ENCODE measurements at regions not wholly inside any gene's neighbourhood (a gene's known extent, or its start where the extent isn't known, plus 50 kb on each side); places are given as distances from the start of the nearest gene placed in this dataset.

DNA sequence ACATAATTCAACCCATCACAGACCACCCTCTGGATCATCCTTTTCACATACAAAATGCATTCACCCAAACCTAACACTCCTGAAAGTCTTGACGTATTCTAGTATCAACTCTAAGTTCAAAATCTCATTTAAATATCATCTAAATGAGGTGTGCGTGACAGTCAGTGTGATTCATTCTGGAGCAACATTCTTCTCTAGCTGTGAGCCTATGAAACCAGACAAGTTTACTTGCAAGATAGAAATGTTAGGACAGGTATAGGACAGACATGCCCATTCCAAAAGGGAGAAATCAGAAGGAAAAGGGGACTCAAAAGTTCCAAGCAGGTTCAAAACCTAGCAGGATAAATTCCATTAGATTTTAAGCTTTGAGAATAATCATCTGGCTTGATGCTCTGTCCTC, 329.7 kb downstream of the CD83 start:
- Histone ChIP-seq H3K4me2 (ENCODE audit: low read length) (no peak overlapping the region), H3K27ac (ENCODE audit: low read depth, low read length) (no peak overlapping the region), H4K20me1 (ENCODE audit: control insufficient read depth, insufficient read depth, low read depth, low read length) (no peaks in the 10 kb centered on the region), H3K27me3 (ENCODE audit: control insufficient read depth, low read length) (no peaks in the 10 kb centered on the region), H3K4me3 (ENCODE audit: low read length) (no peak overlapping the region), H3K36me3 (ENCODE audit: control insufficient read depth, low read length) (no peaks in the 10 kb centered on the region), H3K9me2 (replicated peaks; ENCODE audit: control insufficient read depth, low read length) (no peaks in the 10 kb centered on the region), H3K4me1 (ENCODE audit: control insufficient read depth, low read length) (no peaks in the 10 kb centered on the region), H3F3A (ENCODE audit: control insufficient read depth, insufficient read depth) (no peaks in the 10 kb centered on the region), H3K9me3 (ENCODE audit: control insufficient read depth, insufficient read depth, low read length) (no peaks in the 10 kb centered on the region), H3K79me2 (ENCODE audit: control insufficient read depth, low read length) (no peaks in the 10 kb centered on the region)
- no peak for TF ChIP-seq EZH2phosphoT487 (IDR thresholded peaks at IDR 0.05; ENCODE audit: borderline replicate concordance, low read length)
- TF ChIP-seq, protein P1, sequence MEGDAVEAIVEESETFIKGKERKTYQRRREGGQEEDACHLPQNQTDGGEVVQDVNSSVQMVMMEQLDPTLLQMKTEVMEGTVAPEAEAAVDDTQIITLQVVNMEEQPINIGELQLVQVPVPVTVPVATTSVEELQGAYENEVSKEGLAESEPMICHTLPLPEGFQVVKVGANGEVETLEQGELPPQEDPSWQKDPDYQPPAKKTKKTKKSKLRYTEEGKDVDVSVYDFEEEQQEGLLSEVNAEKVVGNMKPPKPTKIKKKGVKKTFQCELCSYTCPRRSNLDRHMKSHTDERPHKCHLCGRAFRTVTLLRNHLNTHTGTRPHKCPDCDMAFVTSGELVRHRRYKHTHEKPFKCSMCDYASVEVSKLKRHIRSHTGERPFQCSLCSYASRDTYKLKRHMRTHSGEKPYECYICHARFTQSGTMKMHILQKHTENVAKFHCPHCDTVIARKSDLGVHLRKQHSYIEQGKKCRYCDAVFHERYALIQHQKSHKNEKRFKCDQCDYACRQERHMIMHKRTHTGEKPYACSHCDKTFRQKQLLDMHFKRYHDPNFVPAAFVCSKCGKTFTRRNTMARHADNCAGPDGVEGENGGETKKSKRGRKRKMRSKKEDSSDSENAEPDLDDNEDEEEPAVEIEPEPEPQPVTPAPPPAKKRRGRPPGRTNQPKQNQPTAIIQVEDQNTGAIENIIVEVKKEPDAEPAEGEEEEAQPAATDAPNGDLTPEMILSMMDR (IDR thresholded peaks at IDR 0.05; ENCODE audit: low read depth, low read length, poor library complexity, severe bottlenecking): no peak

DNA sequence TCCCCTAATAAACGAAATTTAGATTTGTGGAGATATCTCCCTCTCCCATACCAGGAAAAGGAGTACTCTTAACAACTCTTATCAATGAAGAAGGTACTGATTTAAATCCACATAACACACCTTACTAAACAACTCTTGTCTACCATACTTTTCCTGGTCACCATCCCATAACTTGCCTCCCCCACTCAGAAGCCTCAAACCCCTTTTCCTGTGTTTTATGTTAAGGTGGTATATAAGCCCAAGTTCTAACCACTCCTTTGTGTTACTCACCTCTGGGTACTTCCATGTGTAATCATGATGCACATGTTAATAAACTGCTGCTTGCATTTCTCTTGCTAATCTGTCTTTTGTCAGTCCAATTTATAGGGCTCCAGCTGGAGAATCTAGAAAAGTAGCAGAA, 330.7 kb downstream of the CD83 start:
- Histone ChIP-seq H3K36me3 (ENCODE audit: control insufficient read depth, low read length) (no peaks in the 10 kb centered on the region), H3K4me2 (ENCODE audit: low read length) (no peak overlapping the region), H3K27me3 (ENCODE audit: control insufficient read depth, low read length) (no peaks in the 10 kb centered on the region), H3K4me1 (ENCODE audit: control insufficient read depth, low read length) (no peaks in the 10 kb centered on the region), H3K27ac (ENCODE audit: low read depth, low read length) (no peak overlapping the region), H3K79me2 (ENCODE audit: control insufficient read depth, low read length) (no peaks in the 10 kb centered on the region), H3F3A (ENCODE audit: control insufficient read depth, insufficient read depth) (no peaks in the 10 kb centered on the region), H3K9me2 (replicated peaks; ENCODE audit: control insufficient read depth, low read length) (no peaks in the 10 kb centered on the region), H4K20me1 (ENCODE audit: control insufficient read depth, insufficient read depth, low read depth, low read length) (no peaks in the 10 kb centered on the region), H3K9me3 (ENCODE audit: control insufficient read depth, insufficient read depth, low read length) (no peaks in the 10 kb centered on the region), H3K4me3 (ENCODE audit: low read length) (no peak overlapping the region)
- TF ChIP-seq, protein P1 (IDR thresholded peaks at IDR 0.05; ENCODE audit: low read depth, low read length, poor library complexity, severe bottlenecking): no peak
- no peak for TF ChIP-seq EZH2phosphoT487 (IDR thresholded peaks at IDR 0.05; ENCODE audit: borderline replicate concordance, low read length)

DNA sequence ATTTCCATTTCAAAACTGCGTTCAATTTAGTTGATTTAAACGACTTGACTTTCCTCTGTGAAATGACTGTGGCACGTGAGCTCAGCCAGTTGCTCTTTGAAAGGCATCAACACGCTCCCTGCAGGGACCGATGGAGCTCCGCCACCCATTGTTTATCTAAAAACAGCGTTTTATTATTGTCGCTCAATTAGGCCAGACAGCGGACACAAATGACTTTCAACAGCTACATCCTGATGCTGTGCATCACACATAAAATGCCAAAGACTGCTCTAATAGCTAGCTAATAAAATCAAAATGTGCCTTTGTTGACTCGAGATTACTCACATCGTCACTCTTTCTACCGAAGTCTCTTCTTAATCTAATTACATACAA, 332.5 kb downstream of the CD83 start:
- Histone ChIP-seq H3K9me2 (replicated peaks; ENCODE audit: control insufficient read depth, low read length) (no peaks in the 10 kb centered on the region), H3K27ac (ENCODE audit: low read depth, low read length) (no peak overlapping the region), H3K4me3 (ENCODE audit: low read length) (no peak overlapping the region), H3K9me3 (ENCODE audit: control insufficient read depth, insufficient read depth, low read length) (no peaks in the 10 kb centered on the region), H3K4me1 (ENCODE audit: control insufficient read depth, low read length) (peaks cover 11% of the 10 kb centered on the region), H3K79me2 (ENCODE audit: control insufficient read depth, low read length) (no peaks in the 10 kb centered on the region), H3K27me3 (ENCODE audit: control insufficient read depth, low read length) (no peaks in the 10 kb centered on the region), H3F3A (ENCODE audit: control insufficient read depth, insufficient read depth) (no peaks in the 10 kb centered on the region), H4K20me1 (ENCODE audit: control insufficient read depth, insufficient read depth, low read depth, low read length) (no peaks in the 10 kb centered on the region), H3K4me2 (ENCODE audit: low read length) (no peak overlapping the region), H3K36me3 (ENCODE audit: control insufficient read depth, low read length) (no peaks in the 10 kb centered on the region)
- TF ChIP-seq, protein P1 (IDR thresholded peaks at IDR 0.05; ENCODE audit: low read depth, low read length, poor library complexity, severe bottlenecking): no peak
- no peak for TF ChIP-seq EZH2phosphoT487 (IDR thresholded peaks at IDR 0.05; ENCODE audit: borderline replicate concordance, low read length)

DNA sequence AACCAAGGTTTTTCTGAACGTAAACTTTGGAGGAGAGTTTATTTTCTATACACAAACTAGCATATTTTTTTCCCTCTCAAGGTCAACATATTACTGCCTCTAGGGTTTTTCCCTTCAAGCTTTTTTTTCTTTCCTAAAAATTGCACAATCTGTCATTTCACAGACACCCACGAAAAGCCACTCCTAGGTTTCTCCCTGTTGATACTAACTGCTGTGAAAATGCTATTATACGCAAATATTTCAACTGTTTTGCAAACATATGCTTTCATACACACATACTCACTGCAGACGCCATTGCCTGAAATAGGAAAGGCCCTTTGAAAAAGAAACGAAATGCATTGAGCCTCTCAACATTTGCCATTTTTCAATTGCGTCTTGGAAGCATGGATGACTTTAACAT, 333.0 kb downstream of the CD83 start:
- Histone ChIP-seq H3K79me2 (ENCODE audit: control insufficient read depth, low read length) (no peaks in the 10 kb centered on the region), H3K4me2 (ENCODE audit: low read length) (no peak overlapping the region)

More for the DNA sequence above, 333.0 kb downstream of the CD83 start:
- H3K27me3 ChIP-seq (ENCODE audit: control insufficient read depth, low read length): no peaks in the 10 kb centered on the region
- no peak overlapping the region for H3K4me3 ChIP-seq (ENCODE audit: low read length)
- no peaks in the 10 kb centered on the region for H3K9me2 ChIP-seq (replicated peaks; ENCODE audit: control insufficient read depth, low read length)
- no peaks in the 10 kb centered on the region for H3K9me3 ChIP-seq (ENCODE audit: control insufficient read depth, insufficient read depth, low read length)
- no peak overlapping the region for H3K27ac ChIP-seq (ENCODE audit: low read depth, low read length)
- H3K36me3 ChIP-seq (ENCODE audit: control insufficient read depth, low read length): no peaks in the 10 kb centered on the region
- peaks cover 11% of the 10 kb centered on the region for H3K4me1 ChIP-seq (ENCODE audit: control insufficient read depth, low read length)
- no peaks in the 10 kb centered on the region for H3F3A ChIP-seq (ENCODE audit: control insufficient read depth, insufficient read depth)
- TF ChIP-seq, protein P1 (IDR thresholded peaks at IDR 0.05; ENCODE audit: low read depth, low read length, poor library complexity, severe bottlenecking): no peak
- no peak for TF ChIP-seq EZH2phosphoT487 (IDR thresholded peaks at IDR 0.05; ENCODE audit: borderline replicate concordance, low read length)
- no peaks in the 10 kb centered on the region for H4K20me1 ChIP-seq (ENCODE audit: control insufficient read depth, insufficient read depth, low read depth, low read length)
